HPDE6-E6E7 (cell line): ENCODE measurements at regions not wholly inside any gene's neighbourhood (a gene's known extent, or its start where the extent isn't known, plus 50 kb on each side); places are given as distances from the start of the nearest gene placed in this dataset.
"Not testable (repeated sequence)": the region's sequence is repeated elsewhere in the genome, so short reads cannot be mapped to it uniquely, and the experiment has no call there.

ENCODE experiments used
- DNase-seq: peaks from one replicate; pipeline ENCODE4 v3.0.0; 2011; ENCODE audit warnings: missing footprints; ENCODE audit errors: extremely low spot score

GRCh38 chr4:26239801-26240200, 81.0 kb upstream of the RBPJ start:
- DNase-seq: no peak

- DNase-seq: no peak
Observed at GRCh38 chr4:26241179-26241578, 79.6 kb upstream of the RBPJ start.

- DNase-seq: no peak
Observed at GRCh38 chr4:26242451-26242850, 78.4 kb upstream of the RBPJ start.

- DNase-seq: not testable (repeated sequence)
Observed at GRCh38 chr4:26244138-26244537, 76.7 kb upstream of the RBPJ start.

- no peak for DNase-seq
Observed at GRCh38 chr4:26248647-26249046, 72.2 kb upstream of the RBPJ start.

- no peak for DNase-seq
Observed at GRCh38 chr4:26252349-26253025, 68.3 kb upstream of the RBPJ start.

- DNase-seq: no peak
Observed at GRCh38 chr4:26253968-26254367, 66.8 kb upstream of the RBPJ start.

GRCh38 chr4:26255989-26256388, 64.8 kb upstream of the RBPJ start:
- no peak for DNase-seq

GRCh38 chr4:26257444-26257843, 63.4 kb upstream of the RBPJ start:
- DNase-seq: not testable (repeated sequence)

GRCh38 chr4:26257850-26258249, 63.0 kb upstream of the RBPJ start:
- no peak for DNase-seq

- DNase-seq: no peak
Observed at GRCh38 chr4:26260571-26260970, 60.2 kb upstream of the RBPJ start.

GRCh38 chr4:26261405-26261804, 59.4 kb upstream of the RBPJ start:
- no peak for DNase-seq

- DNase-seq: peak; percentile 17
Observed at GRCh38 chr4:26263165-26263564, 57.6 kb upstream of the RBPJ start.

GRCh38 chr4:26264109-26264508, 56.7 kb upstream of the RBPJ start:
- no peak for DNase-seq

- DNase-seq: no peak
Observed at GRCh38 chr4:26267087-26267486, 53.7 kb upstream of the RBPJ start.

GRCh38 chr4:26268246-26268645, 52.6 kb upstream of the RBPJ start:
- no peak for DNase-seq

- DNase-seq: no peak
Observed at GRCh38 chr4:26269038-26269437, 51.8 kb upstream of the RBPJ start.
